Cardiac muscle cell (in vitro differentiated cells and primary cell): ENCODE measurements at regions not wholly inside any gene's neighbourhood (a gene's known extent, or its start where the extent isn't known, plus 50 kb on each side); places are given as distances from the start of the nearest gene placed in this dataset.
"Not testable (repeated sequence)": the region's sequence is repeated elsewhere in the genome, so short reads cannot be mapped to it uniquely, and the experiment has no call there.

Source experiments
- DNase-seq, 2 donors: peaks; one replicate each; pipeline versions ENCODE4 v3.0.0 to v3.0.0-alpha.2; 2010 to 2017; ENCODE audit warnings: low read depth in 1 of 2, low spot score in 1 of 2
- H3K27ac ChIP-seq: fragments of 200-600 bp; sonication (generic); 2 replicates; pipeline ENCODE4 v1.5.1; 2016
- H3K27me3 ChIP-seq: fragments of 200-600 bp; sonication (generic); 2 replicates; pipeline ENCODE4 v1.6.0; 2016; ENCODE audit warnings: control low read depth
- H3K36me3 ChIP-seq: fragments of 200-600 bp; sonication (generic); 2 replicates; pipeline ENCODE4 v1.5.1; 2016; ENCODE audit warnings: control low read depth
- H3K4me1 ChIP-seq: fragments of 200-600 bp; sonication (generic); 2 replicates; pipeline ENCODE4 v1.8.1; 2017; ENCODE audit warnings: low read depth, mild to moderate bottlenecking, mixed run types
- H3K4me3 ChIP-seq: fragments of 200-600 bp; sonication (generic); 2 replicates; pipeline ENCODE4 v1.5.1; 2016; ENCODE audit warnings: mild to moderate bottlenecking
- H3K9me3 ChIP-seq: fragments of 200-600 bp; sonication (generic); 2 replicates; pipeline ENCODE4 v1.5.1; 2017; ENCODE audit warnings: low read depth, mild to moderate bottlenecking, control low read depth
- CTCF ChIP-seq: IDR thresholded peaks from 2 replicates; pipeline ENCODE4 v1.5.1; 2012; ENCODE audit warnings: low read depth, mild to moderate bottlenecking, low read length

- Histone ChIP-seq H3K9me3 (no peaks in the 10 kb centered on the region), H3K27me3 (no peaks in the 10 kb centered on the region), H3K4me3 (no peak overlapping the region), H3K36me3 (no peaks in the 10 kb centered on the region), H3K4me1 (no peaks in the 10 kb centered on the region), H3K27ac (no peak overlapping the region)
- DNase-seq, result no peak
- TF ChIP-seq CTCF, result no peak
These were observed 195.2 kb upstream of the FOXK1 start for GRCh38 chr7:4486907-4487306.

- H3K4me3 ChIP-seq, H3K27ac ChIP-seq, H3K4me1 ChIP-seq, H3K36me3 ChIP-seq, DNase-seq, H3K9me3 ChIP-seq, H3K27me3 ChIP-seq: not testable (repeated sequence)
These were observed 185.2 kb upstream of the FOXK1 start for GRCh38 chr7:4496911-4497310.

GRCh38 chr7:4500812-4501211 is 181.3 kb upstream of the FOXK1 start:
- Histone ChIP-seq H3K9me3 (no peaks in the 10 kb centered on the region), H3K27me3 (no peaks in the 10 kb centered on the region), H3K4me1 (no peaks in the 10 kb centered on the region), H3K27ac (no peak overlapping the region), H3K4me3 (no peak overlapping the region), H3K36me3 (no peaks in the 10 kb centered on the region)
- DNase-seq, result no peak
- TF ChIP-seq CTCF, result no peak

- not testable (repeated sequence) for DNase-seq, H3K27ac ChIP-seq, H3K4me3 ChIP-seq, H3K27me3 ChIP-seq, H3K36me3 ChIP-seq, H3K9me3 ChIP-seq, H3K4me1 ChIP-seq
These were observed 174.2 kb upstream of the FOXK1 start for GRCh38 chr7:4507886-4508285.

- Histone ChIP-seq H3K27me3 (no peaks in the 10 kb centered on the region), H3K4me3 (no peak overlapping the region), H3K36me3 (no peaks in the 10 kb centered on the region), H3K4me1 (no peaks in the 10 kb centered on the region), H3K27ac (no peak overlapping the region), H3K9me3 (no peaks in the 10 kb centered on the region)
- DNase-seq, result no peak
- TF ChIP-seq CTCF, result no peak
These were observed 168.6 kb upstream of the FOXK1 start for GRCh38 chr7:4513450-4513849.

GRCh38 chr7:4519819-4520520 is 162.1 kb upstream of the FOXK1 start:
- TF ChIP-seq CTCF, result no peak
- Histone ChIP-seq H3K27ac (no peak overlapping the region), H3K4me3 (no peak overlapping the region), H3K4me1 (no peaks in the 10 kb centered on the region), H3K27me3 (no peaks in the 10 kb centered on the region), H3K36me3 (no peaks in the 10 kb centered on the region), H3K9me3 (no peaks in the 10 kb centered on the region)
- no peak for DNase-seq

- Histone ChIP-seq H3K27me3 (no peaks in the 10 kb centered on the region), H3K4me1 (no peaks in the 10 kb centered on the region), H3K4me3 (no peak overlapping the region), H3K27ac (no peak overlapping the region), H3K36me3 (no peaks in the 10 kb centered on the region), H3K9me3 (no peaks in the 10 kb centered on the region)
- no peak for TF ChIP-seq CTCF
- no peak for DNase-seq
These were observed 158.9 kb upstream of the FOXK1 start for GRCh38 chr7:4523219-4523618.
